Fibroblast of the aortic adventitia (primary cell): ENCODE measurements at regions not wholly inside any gene's neighbourhood (a gene's known extent, or its start where the extent isn't known, plus 50 kb on each side); places are given as distances from the start of the nearest gene placed in this dataset.

Experiments
- DNase-seq: peaks from one replicate; pipeline ENCODE4 v3.0.0-alpha.2; 2010; ENCODE audit warnings: low read depth
- H3K4me3 ChIP-seq: 2 replicates; pipeline ENCODE4 v1.5.1; 2011; ENCODE audit warnings: low read depth, mild to moderate bottlenecking, control low read depth, low read length, moderate library complexity
- CTCF ChIP-seq: IDR thresholded peaks from 2 replicates; pipeline ENCODE4 v1.5.1; 2011; ENCODE audit warnings: mild to moderate bottlenecking, low read length, control low read depth, inconsistent platforms; ENCODE audit not compliant: insufficient read depth

DNA sequence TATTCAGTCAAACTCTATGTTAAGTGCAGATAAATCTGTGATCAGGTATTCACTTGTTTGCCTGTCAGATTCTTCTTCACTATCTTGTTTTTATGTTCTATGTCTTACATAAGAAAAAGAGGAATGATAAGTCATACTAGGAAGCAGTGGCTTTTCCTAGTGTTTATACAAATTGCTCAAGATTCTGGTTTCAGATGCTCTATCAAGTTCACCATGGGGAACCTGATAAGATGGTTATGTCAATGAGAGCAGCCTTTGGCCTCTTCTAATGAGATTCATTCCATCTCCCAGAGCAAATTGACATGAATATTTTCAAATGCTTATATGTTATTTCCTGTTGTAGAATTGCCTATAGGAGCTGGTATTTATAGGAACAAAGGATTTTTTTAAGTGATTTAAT is 218.8 kb upstream of the TMPRSS15 start:
- no peak for TF ChIP-seq CTCF
- no peak for DNase-seq
- no peak overlapping the region for H3K4me3 ChIP-seq

- no peak overlapping the region for H3K4me3 ChIP-seq
- no peak for DNase-seq
- TF ChIP-seq CTCF, result no peak
Observed at GRCh38 chr21:18630446-18630845, 226.9 kb upstream of the TMPRSS15 start.

DNA sequence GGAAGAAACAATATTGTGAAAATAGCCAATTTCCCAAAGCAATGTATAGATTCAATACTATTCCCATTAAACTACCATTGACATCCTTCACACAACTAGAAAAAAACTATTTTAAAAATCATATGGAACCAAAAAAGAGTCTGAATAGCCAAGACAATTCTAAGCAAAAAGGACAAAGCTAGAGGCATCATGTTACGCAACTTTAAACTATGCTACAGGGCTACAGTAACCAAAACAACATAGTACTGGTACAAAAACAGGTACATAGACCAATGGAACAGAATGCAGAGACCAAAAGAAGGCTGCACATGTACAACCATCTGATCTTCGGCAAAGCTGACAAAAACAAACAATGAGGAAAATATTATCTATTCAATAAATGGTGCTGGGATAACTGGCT is 233.3 kb upstream of the TMPRSS15 start:
- no peak for TF ChIP-seq CTCF
- DNase-seq, result no peak

DNA sequence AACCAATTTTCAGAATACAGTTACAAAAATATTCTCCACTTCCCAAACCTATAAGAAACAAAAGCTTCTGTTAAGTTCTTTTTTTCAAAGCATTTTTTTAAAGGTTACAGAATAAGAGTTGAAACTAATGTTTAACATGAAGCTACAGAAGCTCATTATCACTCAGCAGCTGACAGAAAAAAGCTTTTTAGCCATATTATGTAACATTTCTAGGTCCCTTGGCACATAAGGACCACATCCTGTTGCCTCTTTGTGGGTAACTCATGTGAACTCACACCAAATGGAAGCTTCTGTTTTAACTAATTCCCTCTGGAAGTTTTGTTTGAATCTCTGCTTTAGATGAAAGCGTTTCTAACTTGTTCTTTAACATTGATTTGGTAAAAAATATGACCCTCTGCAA is 242.5 kb upstream of the TMPRSS15 start:
- DNase-seq, result no peak
- TF ChIP-seq CTCF, result no peak
- H3K4me3 ChIP-seq, result no peak overlapping the region

More for the DNA sequence above, 233.3 kb upstream of the TMPRSS15 start:
- H3K4me3 ChIP-seq, result no peak overlapping the region

GRCh38 chr21:18655931-18656330 is 252.3 kb upstream of the TMPRSS15 start:
- no peak overlapping the region for H3K4me3 ChIP-seq
- no peak for DNase-seq
- no peak for TF ChIP-seq CTCF

DNA sequence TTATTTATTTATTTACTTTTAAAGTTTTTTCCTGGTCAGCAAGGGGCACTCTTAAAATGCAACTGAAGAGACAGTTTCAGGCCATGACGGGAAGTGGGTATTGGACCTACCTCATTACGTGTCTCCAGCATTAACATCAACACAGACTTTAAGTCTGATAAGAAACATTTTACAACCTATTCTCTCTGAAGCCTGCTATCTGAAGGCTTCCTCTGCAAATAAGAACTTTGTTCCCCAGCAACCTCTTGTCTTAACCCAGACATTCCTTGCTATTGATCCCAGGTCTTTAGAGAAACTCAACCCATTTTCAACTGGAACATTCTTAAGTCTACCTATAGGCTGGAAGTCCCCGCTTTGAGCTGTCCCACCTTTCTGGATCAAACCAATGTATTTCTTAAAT is 258.3 kb upstream of the TMPRSS15 start:
- H3K4me3 ChIP-seq, result no peak overlapping the region
- no peak for TF ChIP-seq CTCF
- no peak for DNase-seq

DNA sequence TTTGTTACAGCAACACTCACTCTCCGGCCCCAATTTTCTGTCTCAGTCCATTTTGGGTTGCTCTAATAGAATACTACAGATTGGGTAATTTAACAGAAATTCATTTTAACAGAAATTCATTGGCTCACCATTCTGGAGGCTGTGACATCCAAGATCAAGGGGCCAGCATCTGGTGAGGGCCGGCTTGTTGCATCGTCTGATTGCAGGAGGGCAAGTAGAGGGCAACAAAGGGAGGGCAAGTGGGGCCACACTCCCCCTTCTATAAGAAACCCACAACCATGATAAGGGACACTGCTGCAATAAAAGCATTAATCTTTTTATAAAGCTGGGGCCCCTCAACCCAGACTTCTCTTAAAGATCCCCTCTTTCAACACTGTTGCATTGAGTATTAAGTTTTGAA is 260.1 kb upstream of the TMPRSS15 start:
- DNase-seq, result no peak
- no peak for TF ChIP-seq CTCF
- no peak overlapping the region for H3K4me3 ChIP-seq
